ENCODE measurements at regions not wholly inside any gene's neighbourhood (a gene's known extent, or its start where the extent isn't known, plus 50 kb on each side); places are given as distances from the start of the nearest gene placed in this dataset.

- no peak overlapping the region for H3K4me3 ChIP-seq
- TF ChIP-seq CTCF (IDR thresholded peaks at IDR 0.05) = no peak
- H3K9me3 ChIP-seq = no peaks in the 10 kb centered on the region
- ATAC-seq (peak in 4 of 8 donors; percentile 3 to 24 (median 18)), DNase-seq (no peak)
- H3K27me3 ChIP-seq = peaks cover 0 to 25% (median 0%) of the 10 kb centered on the region in 7 donors
- no peaks in the 10 kb centered on the region for H3K36me3 ChIP-seq
- intact Hi-C loops (cut with DNase I) = loop anchor here in 2 of 10 donors (5.0 kb wide), 1 partner anchor 145 kb away; the partner anchor contains the start of gene AFDN (in 2 of the 2)
- peak overlapping the region; percentile 63 to 88 (median 77) for H3K27ac ChIP-seq
- H3K4me1 ChIP-seq = peaks cover 16 to 68% (median 49%) of the 10 kb centered on the region in 9 donors
- WGBS, 2 donors = 44 to 51% methylated on average over 5 of the region's 5 CpGs
Measured at GRCh38 chr6:167682546-167683027, 144.1 kb upstream of the AFDN start.

- WGBS, 2 donors = 42 to 44% methylated on average over 19 of the region's 19 CpGs
- intact Hi-C loops (cut with DNase I) = loop anchor here in 2 of 10 donors (5.0 kb wide), 1 partner anchor 144 kb away; the partner anchor contains the start of gene AFDN (in 2 of the 2)
- TF ChIP-seq CTCF (IDR thresholded peaks at IDR 0.05) = no peak
Measured at GRCh38 chr6:167683028-167683862, 143.5 kb upstream of the AFDN start.

GRCh38 chr6:167684276-167685104, 142.2 kb upstream of the AFDN start:
- no peak overlapping the region for H3K4me3 ChIP-seq
- peaks cover 13 to 55% (median 40%) of the 10 kb centered on the region in 9 donors for H3K4me1 ChIP-seq
- intact Hi-C loops (cut with DNase I) = loop anchor here in 2 of 10 donors (5.0 kb wide), 1 partner anchor 143 kb away; the partner anchor contains the start of gene AFDN (in 2 of the 2)
- H3K27ac ChIP-seq = peak overlapping the region in 2 of 10 donors; percentile 85 to 88
- DNase-seq (no peak), ATAC-seq (no peak)
- no peak for TF ChIP-seq CTCF (IDR thresholded peaks at IDR 0.05)
- 87 to 90% methylated on average over 14 of the region's 14 CpGs for WGBS, 2 donors
- no peaks in the 10 kb centered on the region for H3K9me3 ChIP-seq
- H3K27me3 ChIP-seq = peaks cover 0 to 6% (median 0%) of the 10 kb centered on the region in 7 donors
- H3K36me3 ChIP-seq = no peaks in the 10 kb centered on the region

More at GRCh38 chr6:167683028-167683862, 143.5 kb upstream of the AFDN start:
- Histone ChIP-seq H3K36me3 (no peaks in the 10 kb centered on the region), H3K27ac (peak overlapping the region; percentile 63 to 88 (median 77)), H3K27me3 (peaks cover 0 to 18% (median 0%) of the 10 kb centered on the region in 7 donors), H3K4me1 (peaks cover 16 to 63% (median 44%) of the 10 kb centered on the region in 9 donors), H3K4me3 (no peak overlapping the region), H3K9me3 (no peaks in the 10 kb centered on the region)
- DNase-seq = peak; percentile 42 to 81
- peak; percentile 79 to 92 (median 90) for ATAC-seq

GRCh38 chr6:167685654-167686053, 141.1 kb upstream of the AFDN start:
- Histone ChIP-seq H3K4me1 (peaks cover 13 to 65% (median 42%) of the 10 kb centered on the region in 9 donors), H3K4me3 (no peak overlapping the region), H3K9me3 (no peaks in the 10 kb centered on the region), H3K36me3 (no peaks in the 10 kb centered on the region), H3K27me3 (no peaks in the 10 kb centered on the region), H3K27ac (peak overlapping the region in 1 of 10 donors; percentile 27)
- ATAC-seq = no peak
- intact Hi-C loops (cut with DNase I) = no loop called here
- DNase-seq = no peak
- TF ChIP-seq CTCF (IDR thresholded peaks at IDR 0.05) = no peak
- 59 to 70% methylated on average over 10 of the region's 10 CpGs for WGBS, 2 donors
